Heart left ventricle (tissue), 16 donors: ENCODE measurements at regions not wholly inside any gene's neighbourhood (a gene's known extent, or its start where the extent isn't known, plus 50 kb on each side); places are given as distances from the start of the nearest gene placed in this dataset.

ENCODE experiments used
- ATAC-seq, 4 donors: fragments of 200-7000 bp; cut with Tn5 transposase; one replicate each; pipeline ENCODE4 v1.9.1; 2020 to 2022; ENCODE audit warnings: moderate library complexity in 4 of 4, mild to moderate bottlenecking in 3 of 4, moderate number of reproducible peaks in 1 of 4
- DNase-seq, 5 donors: peaks; one replicate each; pipeline ENCODE4 v3.0.0-alpha.2; 2020
- H3K27ac ChIP-seq, 12 donors: fragments of 200-600 bp; sonication (generic) in 4 of 12; one replicate each; pipeline versions ENCODE4 v1.5.0 to v1.8.0; 2016 to 2022; ENCODE audit warnings: mild to moderate bottlenecking in 2 of 12
- H3K27me3 ChIP-seq, 9 donors: fragments of 200-600 bp; sonication (generic) in 2 of 9; one replicate each; pipeline versions ENCODE4 v1.5.1 to v1.8.0; 2016 to 2022; ENCODE audit warnings: mild to moderate bottlenecking in 3 of 9
- H3K36me3 ChIP-seq, 9 donors: fragments of 200-600 bp; sonication (generic) in 2 of 9; one replicate each; pipeline versions ENCODE4 v1.5.0 to v1.8.0; 2018 to 2022; ENCODE audit warnings: mild to moderate bottlenecking in 2 of 9
- H3K4me1 ChIP-seq, 12 donors: fragments of 200-600 bp; sonication (generic) in 4 of 12; one replicate each; pipeline versions ENCODE4 v1.5.0 to v1.8.0; 2016 to 2022; ENCODE audit warnings: mild to moderate bottlenecking in 3 of 12
- H3K4me3 ChIP-seq, 12 donors: fragments of 200-600 bp; sonication (generic) in 4 of 12; one replicate each; pipeline versions ENCODE4 v1.5.0 to v1.8.0; 2017 to 2022; ENCODE audit warnings: mild to moderate bottlenecking in 9 of 12, moderate library complexity in 4 of 12
- H3K9me3 ChIP-seq, 12 donors: fragments of 200-600 bp; sonication (generic) in 4 of 12; one replicate each; pipeline versions ENCODE4 v1.5.0 to v1.8.0; 2016 to 2022; ENCODE audit warnings: mild to moderate bottlenecking in 1 of 12
- POLR2A ChIP-seq, 2 donors: fragments of 450-650 bp; IDR thresholded peaks; one replicate each; pipeline ENCODE4 v1.6.1; 2017; ENCODE audit warnings: antibody characterized with exemption in 2 of 2, mild to moderate bottlenecking in 2 of 2, moderate library complexity in 2 of 2
- WGBS, 4 donors: extraction: QIAGEN DNeasy Blood & Tissue Kit in 2 of 4; methylation state at CpG; one replicate each; pipeline versions ENCODE4 v1.1.5 to v1.1.7; 2013 to 2018; 5-methylcytosine and 5-hydroxymethylcytosine counted together
- intact Hi-C, 10 donors: fragments of 100-400 bp; cut with DNase I; formaldehyde crosslinking; loops; one replicate each; pipeline versions ENCODE4 v1.11.1 to v1.14.2; 2022
- TF ChIP-seq, protein P1 (sequence below), 12 donors: fragments of 200-600 bp; sonication (generic) in 4 of 12; IDR thresholded peaks; one replicate each; pipeline versions ENCODE4 v1.5.0 to v1.8.0; 2018 to 2022; ENCODE audit warnings: antibody characterized with exemption in 12 of 12, mild to moderate bottlenecking in 5 of 12
- donor health status: ischemic (EF 13 %, LVEDD 7.1; RV severe dilation, severe dysfunction).
- donor health status: healthy with polysubstance abuse.
- donor health status: DM: no; HTN: yes; CAD: no.
- donor health status: DM: no; HTN: no; CAD: no.
- donor health status: ischemic (EF 25% LVEDD 6.9; RV normal size, moderate dysfunction).
- donor health status: ischemic (EF 25% LVEDD 5.7; RV mildly dilated, moderate dysfunction).
- donor health status: healthy.
- donor health status: DM: yes; HTN: yes; CAD: no.
- donor health status: ischemic (EF 35%, LVEDD 5.7; RV mildly dilated, moderate dysfunction).
- donor health status: nonischemic (EF 11% LVEDD 7.7; RV severe dilation, severe dysfunction).
- donor health status: DM: yes; HTN: yes; CAD: no.
- donor health status: PGD.
- donor health status: ischemic (EF 29% LVEDD 5.4; RV normal size, mild dysfunction).
- donor health status: nonischemic (EF 23%, LVEDD 6.1; RV moderate dilation, normal function).

DNA sequence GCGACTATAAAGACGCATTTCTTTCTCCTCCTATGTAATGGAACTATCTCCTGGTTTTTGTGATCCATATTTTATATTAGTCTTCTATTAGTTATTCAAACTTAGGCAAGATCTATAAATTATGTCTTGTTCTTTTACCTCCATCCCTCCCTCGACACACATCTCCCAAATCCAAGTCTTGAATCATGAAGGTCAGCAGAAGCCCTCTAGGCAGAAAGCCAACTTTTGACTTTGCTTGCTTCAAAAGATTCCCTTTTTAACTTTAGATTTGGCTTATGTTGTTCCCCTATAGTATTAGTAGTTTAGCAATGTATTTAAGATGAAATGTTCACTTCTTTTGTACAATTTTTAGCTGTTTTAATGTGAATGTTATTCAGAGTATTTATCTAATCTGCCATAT lies 689.8 kb downstream of the SLC6A15 start:
- WGBS, 4 donors, result 73 to 82% (median 77%) methylated on average over 3 of the region's 3 CpGs
- no peak for ATAC-seq

DNA sequence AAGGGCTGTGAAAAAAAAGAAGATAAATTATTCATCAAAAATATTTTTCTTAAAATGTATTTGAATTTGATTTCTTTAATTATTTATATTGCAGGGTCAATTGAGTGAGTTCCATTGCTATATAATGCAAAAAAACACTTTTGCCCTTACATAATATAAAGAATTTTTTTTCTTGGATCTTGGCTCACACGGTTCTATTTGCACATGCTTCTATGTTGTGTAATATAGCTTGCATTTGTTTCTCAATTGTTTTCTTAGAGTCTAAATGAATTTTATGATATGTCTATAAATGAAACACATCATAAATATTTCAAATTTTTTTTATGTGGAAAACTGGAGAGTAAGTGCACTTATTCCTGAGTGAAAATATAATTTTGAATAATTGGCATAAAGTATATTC lies 694.2 kb downstream of the SLC6A15 start:
- no peak overlapping the region for H3K27ac ChIP-seq
- no peaks in the 10 kb centered on the region for H3K36me3 ChIP-seq
- DNase-seq, result no peak
- no peaks in the 10 kb centered on the region for H3K9me3 ChIP-seq
- ATAC-seq, result no peak
- 77 to 89% (median 82%) methylated on average over 1 of the region's 1 CpG for WGBS, 4 donors
- intact Hi-C loops, result no loop called here
- H3K27me3 ChIP-seq, result no peaks in the 10 kb centered on the region
- no peaks in the 10 kb centered on the region for H3K4me1 ChIP-seq
- H3K4me3 ChIP-seq, result no peak overlapping the region
- TF ChIP-seq, protein P1, sequence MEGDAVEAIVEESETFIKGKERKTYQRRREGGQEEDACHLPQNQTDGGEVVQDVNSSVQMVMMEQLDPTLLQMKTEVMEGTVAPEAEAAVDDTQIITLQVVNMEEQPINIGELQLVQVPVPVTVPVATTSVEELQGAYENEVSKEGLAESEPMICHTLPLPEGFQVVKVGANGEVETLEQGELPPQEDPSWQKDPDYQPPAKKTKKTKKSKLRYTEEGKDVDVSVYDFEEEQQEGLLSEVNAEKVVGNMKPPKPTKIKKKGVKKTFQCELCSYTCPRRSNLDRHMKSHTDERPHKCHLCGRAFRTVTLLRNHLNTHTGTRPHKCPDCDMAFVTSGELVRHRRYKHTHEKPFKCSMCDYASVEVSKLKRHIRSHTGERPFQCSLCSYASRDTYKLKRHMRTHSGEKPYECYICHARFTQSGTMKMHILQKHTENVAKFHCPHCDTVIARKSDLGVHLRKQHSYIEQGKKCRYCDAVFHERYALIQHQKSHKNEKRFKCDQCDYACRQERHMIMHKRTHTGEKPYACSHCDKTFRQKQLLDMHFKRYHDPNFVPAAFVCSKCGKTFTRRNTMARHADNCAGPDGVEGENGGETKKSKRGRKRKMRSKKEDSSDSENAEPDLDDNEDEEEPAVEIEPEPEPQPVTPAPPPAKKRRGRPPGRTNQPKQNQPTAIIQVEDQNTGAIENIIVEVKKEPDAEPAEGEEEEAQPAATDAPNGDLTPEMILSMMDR (IDR thresholded peaks at IDR 0.05), result no peak
- TF ChIP-seq POLR2A (IDR thresholded peaks at IDR 0.05), result no peak

More for the DNA sequence above, 689.8 kb downstream of the SLC6A15 start:
- TF ChIP-seq, protein P1 (IDR thresholded peaks at IDR 0.05), result no peak
- no peak for TF ChIP-seq POLR2A (IDR thresholded peaks at IDR 0.05)
- Histone ChIP-seq H3K36me3 (no peaks in the 10 kb centered on the region), H3K27ac (no peak overlapping the region), H3K27me3 (no peaks in the 10 kb centered on the region), H3K9me3 (no peaks in the 10 kb centered on the region), H3K4me1 (no peaks in the 10 kb centered on the region), H3K4me3 (no peak overlapping the region)
- intact Hi-C loops, result no loop called here
- DNase-seq, result no peak

DNA sequence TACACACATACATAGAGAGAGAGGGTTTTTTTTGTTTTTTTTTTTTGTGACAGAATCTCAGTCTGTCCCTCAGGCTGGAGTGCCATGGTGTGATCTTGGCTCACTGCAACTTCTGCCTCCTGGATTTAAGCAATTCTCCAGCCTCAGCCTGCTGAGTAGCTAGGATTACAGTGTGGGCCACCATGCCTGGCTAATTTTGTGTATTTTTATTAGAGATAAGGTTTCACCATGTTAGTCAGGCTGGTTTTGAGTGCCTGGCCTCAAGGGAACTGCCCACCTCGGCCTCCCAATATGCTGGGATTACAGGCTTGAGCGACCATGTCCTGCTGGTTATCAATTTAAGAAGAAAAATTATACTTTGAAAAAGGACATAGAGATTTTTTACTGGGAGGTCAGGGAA lies 710.6 kb downstream of the SLC6A15 start:
- Histone ChIP-seq H3K9me3 (peaks cover 0 to 7% (median 0%) of the 10 kb centered on the region in 12 donors), H3K36me3 (no peaks in the 10 kb centered on the region), H3K27me3 (no peaks in the 10 kb centered on the region), H3K4me1 (no peaks in the 10 kb centered on the region), H3K27ac (no peak overlapping the region), H3K4me3 (no peak overlapping the region)
- WGBS, 4 donors, result 48 to 58% (median 53%) methylated on average over 2 of the region's 2 CpGs
- no peak for DNase-seq
- intact Hi-C loops, result no loop called here
- TF ChIP-seq POLR2A (IDR thresholded peaks at IDR 0.05), result no peak
- TF ChIP-seq, protein P1 (IDR thresholded peaks at IDR 0.05), result no peak
- ATAC-seq, result no peak

DNA sequence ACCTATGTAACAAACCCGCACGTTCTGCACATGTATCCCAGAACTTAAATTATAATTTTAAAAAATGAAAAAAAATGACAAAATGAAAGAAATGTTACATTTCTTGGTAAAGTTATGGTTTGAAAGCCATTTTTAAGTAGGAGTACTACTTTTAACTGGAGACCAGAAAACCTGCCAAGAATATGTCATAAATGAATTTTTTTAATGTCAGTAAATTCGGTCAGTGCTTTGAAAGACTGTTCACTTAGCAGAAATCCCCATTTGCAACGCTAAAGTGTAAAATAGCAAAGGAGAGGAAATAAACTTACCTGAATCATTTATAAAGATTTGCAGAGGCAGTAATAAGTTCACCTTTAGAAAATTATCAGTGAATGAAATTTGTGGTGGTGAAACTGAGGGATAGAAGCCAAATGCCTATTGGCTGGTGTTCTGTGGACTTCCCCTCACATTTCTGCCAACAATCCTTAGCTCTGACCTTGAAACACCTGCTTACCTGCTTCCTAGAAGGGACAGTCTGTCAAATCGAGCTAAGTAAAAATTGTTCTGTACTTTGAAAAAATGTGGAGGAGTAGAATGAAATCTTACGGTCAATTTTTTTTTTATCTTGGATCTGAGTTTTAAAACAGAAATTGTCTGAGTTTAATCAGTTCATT lies 714.2 kb downstream of the SLC6A15 start:
- DNase-seq, result no peak
- no peaks in the 10 kb centered on the region for H3K4me1 ChIP-seq
- WGBS, 4 donors, result 73 to 81% (median 76%) methylated on average over 6 of the region's 6 CpGs
- no peaks in the 10 kb centered on the region for H3K27me3 ChIP-seq
- no peaks in the 10 kb centered on the region for H3K36me3 ChIP-seq
- H3K4me3 ChIP-seq, result no peak overlapping the region
- no peak overlapping the region for H3K27ac ChIP-seq
- H3K9me3 ChIP-seq, result peaks cover 0 to 28% (median 0%) of the 10 kb centered on the region in 12 donors
- TF ChIP-seq POLR2A (IDR thresholded peaks at IDR 0.05), result no peak
- TF ChIP-seq, protein P1 (IDR thresholded peaks at IDR 0.05), result no peak
- no peak for ATAC-seq
- intact Hi-C loops, result no loop called here
